H9 (cell line): ENCODE measurements at regions not wholly inside any gene's neighbourhood (a gene's known extent, or its start where the extent isn't known, plus 50 kb on each side); places are given as distances from the start of the nearest gene placed in this dataset.

Experiments used
- DNase-seq: peaks from one replicate; pipeline ENCODE4 v3.0.0-alpha.2; 2017
- H2AFZ ChIP-seq: one replicate; pipeline ENCODE4 v1.6.1; 2013; ENCODE audit warnings: mild to moderate bottlenecking, low read length, control low read depth, moderate library complexity
- H2AK5ac ChIP-seq: 2 replicates; pipeline ENCODE4 v1.6.1; 2013; ENCODE audit warnings: low read length, control low read depth, mixed read lengths; ENCODE audit not compliant: insufficient read length
- H2BK120ac ChIP-seq: one replicate; pipeline ENCODE4 v1.6.1; 2013; ENCODE audit warnings: low read depth, mild to moderate bottlenecking, low read length, control low read depth, inconsistent platforms; ENCODE audit not compliant: poor library complexity, severe bottlenecking
- H2BK12ac ChIP-seq: 2 replicates; pipeline ENCODE4 v1.6.1; 2013; ENCODE audit warnings: low read length, control low read depth, mixed read lengths, low read depth; ENCODE audit not compliant: insufficient read length
- H2BK15ac ChIP-seq: 2 replicates; pipeline ENCODE4 v1.6.1; 2013; ENCODE audit warnings: low read depth, low read length, control low read depth
- H2BK20ac ChIP-seq: one replicate; pipeline ENCODE4 v1.6.1; 2013; ENCODE audit warnings: low read depth, mild to moderate bottlenecking, low read length, control low read depth, inconsistent platforms; ENCODE audit not compliant: poor library complexity, severe bottlenecking
- H2BK5ac ChIP-seq: 2 replicates; pipeline ENCODE4 v1.6.1; 2013; ENCODE audit warnings: low read length, control low read depth, mixed read lengths; ENCODE audit not compliant: insufficient read length
- H3K14ac ChIP-seq: 2 replicates; pipeline ENCODE4 v1.6.1; 2013; ENCODE audit warnings: low read length, control low read depth; ENCODE audit not compliant: insufficient read depth
- H3K18ac ChIP-seq: 2 replicates; pipeline ENCODE4 v1.6.1; 2013; ENCODE audit warnings: low read depth, mild to moderate bottlenecking, mixed read lengths, low read length, control low read depth; ENCODE audit not compliant: insufficient read length
- H3K23ac ChIP-seq: 2 replicates; pipeline ENCODE4 v1.6.1; 2013; ENCODE audit warnings: low read length, control low read depth, mixed read lengths, low read depth; ENCODE audit not compliant: insufficient read length
- H3K23me2 ChIP-seq: 2 replicates; pipeline ENCODE4 v1.6.1; 2013; ENCODE audit warnings: low read depth, mild to moderate bottlenecking, mixed read lengths, low read length, control low read depth; ENCODE audit not compliant: insufficient read length, poor library complexity, severe bottlenecking
- H3K27ac ChIP-seq: 2 replicates; pipeline ENCODE4 v1.5.1; 2013; ENCODE audit warnings: low read length, control low read depth, mixed read lengths, low read depth; ENCODE audit not compliant: insufficient read length
- H3K27me3 ChIP-seq: 2 replicates; pipeline ENCODE4 v1.6.1; 2013; ENCODE audit warnings: low read length, control low read depth, inconsistent platforms; ENCODE audit not compliant: insufficient read depth
- H3K4ac ChIP-seq: 2 replicates; pipeline ENCODE4 v1.6.1; 2013; ENCODE audit warnings: low read depth, mild to moderate bottlenecking, control low read depth, inconsistent platforms, low read length, moderate library complexity
- H3K4me1 ChIP-seq: 2 replicates; pipeline ENCODE4 v1.6.1; 2013; ENCODE audit warnings: low read length, control low read depth, inconsistent platforms; ENCODE audit not compliant: insufficient read depth
- H3K4me2 ChIP-seq: 2 replicates; pipeline ENCODE4 v1.6.1; 2013; ENCODE audit warnings: low read length, control low read depth, mixed read lengths; ENCODE audit not compliant: insufficient read length, insufficient read depth
- H3K56ac ChIP-seq: 2 replicates; pipeline ENCODE4 v1.6.1; 2013; ENCODE audit warnings: low read depth, mild to moderate bottlenecking, mixed read lengths, low read length, control low read depth; ENCODE audit not compliant: insufficient read length
- H3K79me1 ChIP-seq: 2 replicates; pipeline ENCODE4 v1.6.1; 2013; ENCODE audit warnings: low read depth, mild to moderate bottlenecking, moderate library complexity, low read length, control low read depth, inconsistent platforms; ENCODE audit not compliant: insufficient read depth, poor library complexity, severe bottlenecking
- H3K79me2 ChIP-seq: 2 replicates; pipeline ENCODE4 v1.6.1; 2013; ENCODE audit warnings: low read length, control low read depth, inconsistent platforms; ENCODE audit not compliant: insufficient read depth
- H3K9ac ChIP-seq: 2 replicates; pipeline ENCODE4 v1.6.1; 2013; ENCODE audit warnings: low read length, control low read depth, mixed read lengths; ENCODE audit not compliant: insufficient read length; ENCODE audit errors: extremely low read depth
- H3K9me3 ChIP-seq: one replicate; pipeline ENCODE4 v1.6.1; 2013; ENCODE audit warnings: low read depth, low read length, inconsistent platforms; ENCODE audit not compliant: control insufficient read depth
- H3T11ph ChIP-seq: one replicate; pipeline ENCODE4 v1.6.1; 2013; ENCODE audit warnings: mild to moderate bottlenecking, low read length, control low read depth, inconsistent platforms
- H4K20me1 ChIP-seq: one replicate; pipeline ENCODE4 v1.6.1; 2013; ENCODE audit not compliant: control insufficient read depth, insufficient read length, insufficient read depth
- H4K5ac ChIP-seq: 2 replicates; pipeline ENCODE4 v1.6.1; 2013; ENCODE audit warnings: low read depth, mild to moderate bottlenecking, mixed read lengths, low read length, control low read depth; ENCODE audit not compliant: insufficient read length
- H4K8ac ChIP-seq: replicated peaks from 2 replicates; pipeline ENCODE4 v1.6.1; 2013; ENCODE audit warnings: low read length, control low read depth, mixed read lengths, low read depth; ENCODE audit not compliant: insufficient read length
- H4K91ac ChIP-seq: 2 replicates; pipeline ENCODE4 v1.6.1; 2013; ENCODE audit warnings: low read depth, mild to moderate bottlenecking, moderate library complexity, mixed read lengths, low read length, control low read depth; ENCODE audit not compliant: insufficient read length
- H3K27ac Mint-ChIP-seq, 3 experiments: 2 replicates in 2 of 3; 3 replicates in 1 of 3; pipeline ENCODE4 v1.8.0; 2020 to 2021; ENCODE audit warnings: mixed read lengths in 3 of 3, mild to moderate bottlenecking in 1 of 3, moderate library complexity in 1 of 3
- H3K27me3 Mint-ChIP-seq: 2 replicates; pipeline ENCODE4 v1.8.0; 2021; ENCODE audit warnings: low read depth, mild to moderate bottlenecking, moderate library complexity, mixed read lengths
- H3K36me3 Mint-ChIP-seq, 3 experiments: 2 replicates in 2 of 3; 3 replicates in 1 of 3; pipeline ENCODE4 v1.8.0; 2020 to 2021; ENCODE audit warnings: low read depth in 3 of 3, mixed read lengths in 3 of 3; ENCODE audit not compliant: insufficient read depth in 1 of 3
- H3K4me1 Mint-ChIP-seq, 2 experiments: 2 replicates each; pipeline ENCODE4 v1.8.0; 2020; ENCODE audit warnings: mixed read lengths in 2 of 2
- H3K4me3 Mint-ChIP-seq, 2 experiments: 2 replicates in 1 of 2; 3 replicates in 1 of 2; pipeline ENCODE4 v1.8.0; 2020 to 2021; ENCODE audit warnings: mild to moderate bottlenecking in 2 of 2, mixed read lengths in 2 of 2, moderate library complexity in 1 of 2
- H3K9me3 Mint-ChIP-seq, 2 experiments: 2 replicates in 1 of 2; 3 replicates in 1 of 2; pipeline ENCODE4 v1.8.0; 2020; ENCODE audit warnings: mild to moderate bottlenecking in 2 of 2, mixed read lengths in 2 of 2, moderate library complexity in 1 of 2
- WGBS: extraction: QIAGEN DNeasy Blood & Tissue Kit; methylation state at CpG from one replicate; pipeline ENCODE4 v1.1.7; 2013; ENCODE audit warnings: missing lambda C conversion rate, low lambda C conversion rate, mixed read lengths; ENCODE audit not compliant: insufficient read length; ENCODE audit errors: extremely low coverage; 5-methylcytosine and 5-hydroxymethylcytosine counted together
- TF ChIP-seq, protein P1 (sequence below): fragments of 200-600 bp; sonication (generic); conservative IDR thresholded peaks from 3 replicates; pipeline ENCODE4 v1.8.0; 2021; ENCODE audit warnings: antibody characterized with exemption, mild to moderate bottlenecking

DNA sequence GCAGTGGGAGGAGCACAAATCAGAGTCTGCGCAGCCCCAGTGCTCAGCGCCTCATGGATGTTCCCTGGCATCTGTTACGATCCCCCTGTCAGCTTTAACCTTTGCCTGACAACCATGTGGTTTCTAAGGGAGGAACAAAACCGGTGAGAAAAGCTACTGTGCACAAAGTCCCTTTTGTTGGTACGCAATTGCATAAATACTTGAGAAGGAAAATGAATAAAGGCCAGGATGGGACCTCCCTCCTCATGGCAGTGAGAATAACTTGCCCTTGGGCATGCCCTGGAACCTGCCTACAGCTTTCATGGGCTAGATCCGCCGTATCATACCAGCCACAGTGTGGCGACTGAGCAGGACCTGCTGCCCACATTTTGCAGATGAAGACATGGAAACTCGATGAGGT, 81.0 kb downstream of the RIN2 start:
- Histone ChIP-seq H3K4ac (no peak overlapping the region), H2BK20ac (no peak overlapping the region), H3K27ac (no peak overlapping the region), H3K79me1 (no peaks in the 10 kb centered on the region), H3K4me1 (no peaks in the 10 kb centered on the region), H3K27me3 (no peaks in the 10 kb centered on the region), H2BK5ac (no peak overlapping the region), H3K79me2 (no peaks in the 10 kb centered on the region), H3K18ac (no peak overlapping the region), H2BK120ac (no peak overlapping the region), H4K5ac (no peak overlapping the region), H3K9ac (no peak overlapping the region), H4K20me1 (no peaks in the 10 kb centered on the region), H2AK5ac (no peak overlapping the region), H3K4me2 (no peak overlapping the region), H3K56ac (no peak overlapping the region), H4K91ac (no peak overlapping the region), H3K23ac (no peak overlapping the region), H3K14ac (no peak overlapping the region), H2AFZ (no peak overlapping the region), H2BK15ac (no peak overlapping the region), H3K9me3 (no peaks in the 10 kb centered on the region), H3T11ph (no peak overlapping the region), H2BK12ac (no peak overlapping the region), H4K8ac (no peak overlapping the region), H3K23me2 (no peaks in the 10 kb centered on the region)
- TF ChIP-seq, protein P1, sequence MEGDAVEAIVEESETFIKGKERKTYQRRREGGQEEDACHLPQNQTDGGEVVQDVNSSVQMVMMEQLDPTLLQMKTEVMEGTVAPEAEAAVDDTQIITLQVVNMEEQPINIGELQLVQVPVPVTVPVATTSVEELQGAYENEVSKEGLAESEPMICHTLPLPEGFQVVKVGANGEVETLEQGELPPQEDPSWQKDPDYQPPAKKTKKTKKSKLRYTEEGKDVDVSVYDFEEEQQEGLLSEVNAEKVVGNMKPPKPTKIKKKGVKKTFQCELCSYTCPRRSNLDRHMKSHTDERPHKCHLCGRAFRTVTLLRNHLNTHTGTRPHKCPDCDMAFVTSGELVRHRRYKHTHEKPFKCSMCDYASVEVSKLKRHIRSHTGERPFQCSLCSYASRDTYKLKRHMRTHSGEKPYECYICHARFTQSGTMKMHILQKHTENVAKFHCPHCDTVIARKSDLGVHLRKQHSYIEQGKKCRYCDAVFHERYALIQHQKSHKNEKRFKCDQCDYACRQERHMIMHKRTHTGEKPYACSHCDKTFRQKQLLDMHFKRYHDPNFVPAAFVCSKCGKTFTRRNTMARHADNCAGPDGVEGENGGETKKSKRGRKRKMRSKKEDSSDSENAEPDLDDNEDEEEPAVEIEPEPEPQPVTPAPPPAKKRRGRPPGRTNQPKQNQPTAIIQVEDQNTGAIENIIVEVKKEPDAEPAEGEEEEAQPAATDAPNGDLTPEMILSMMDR: 0 out of 3 replicates have a peak, but pooled peaks have one; percentile 12
- peaks cover 0 to 4% of the 10 kb centered on the region in 2 experiments; a peak in 1 of 4 replicates for H3K4me1 Mint-ChIP-seq
- H3K27me3 Mint-ChIP-seq: 0 out of 2 replicates have a peak, but pooled peaks cover 1% of the 10 kb centered on the region
- H3K36me3 Mint-ChIP-seq: peaks cover 0 to 5% (median 0%) of the 10 kb centered on the region in 3 experiments; a peak in 2 of 7 replicates
- DNase-seq: no peak
- WGBS: no CpG with 5 or more reads among the region's 9 CpGs
- no peak overlapping the region for H3K27ac Mint-ChIP-seq
- H3K4me3 Mint-ChIP-seq: no peak overlapping the region
- peaks cover 4 to 6% of the 10 kb centered on the region in 2 experiments; a peak in 4 of 5 replicates for H3K9me3 Mint-ChIP-seq
